DMS79 treated with DMSO at 0.1 percent for 48 hours (cell line): ENCODE measurements at regions not wholly inside any gene's neighbourhood (a gene's known extent, or its start where the extent isn't known, plus 50 kb on each side); places are given as distances from the start of the nearest gene placed in this dataset.

Experiments
- DNase-seq: peaks from one replicate; lab custom pipeline; 2025; lab: John Stamatoyannopoulos, UW

GRCh38 chr1:80994038-80994437 is 806.7 kb upstream of the ADGRL2 start:
- DNase-seq: no peak

- no peak for DNase-seq
These were observed 807.4 kb upstream of the ADGRL2 start for GRCh38 chr1:80993154-80993980.

GRCh38 chr1:80989455-80989854 is 811.3 kb upstream of the ADGRL2 start:
- no peak for DNase-seq

- no peak for DNase-seq
These were observed 811.8 kb upstream of the ADGRL2 start for GRCh38 chr1:80988926-80989325.

DNA sequence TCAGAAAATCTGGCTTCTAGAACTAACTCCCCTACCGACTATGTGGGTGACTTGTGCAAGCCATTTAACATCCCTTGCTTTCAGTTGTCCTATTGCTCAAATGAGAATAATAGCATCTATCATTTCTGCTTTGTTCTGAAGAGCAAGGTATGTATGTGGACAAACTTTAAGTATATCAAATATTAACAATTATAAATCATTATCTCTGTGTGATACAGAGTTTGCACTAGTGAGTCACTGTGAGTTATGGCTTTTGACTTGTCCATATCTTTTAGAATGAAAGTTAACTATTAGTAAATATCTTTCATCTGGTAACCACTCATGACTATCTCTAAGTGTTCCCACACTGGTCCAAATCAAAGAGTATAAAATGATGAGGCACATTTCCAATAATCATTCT is 812.9 kb upstream of the ADGRL2 start:
- no peak for DNase-seq

- no peak for DNase-seq
These were observed 813.6 kb upstream of the ADGRL2 start for GRCh38 chr1:80987106-80987505.

- no peak for DNase-seq
These were observed 817.9 kb upstream of the ADGRL2 start for GRCh38 chr1:80982831-80983230.

DNA sequence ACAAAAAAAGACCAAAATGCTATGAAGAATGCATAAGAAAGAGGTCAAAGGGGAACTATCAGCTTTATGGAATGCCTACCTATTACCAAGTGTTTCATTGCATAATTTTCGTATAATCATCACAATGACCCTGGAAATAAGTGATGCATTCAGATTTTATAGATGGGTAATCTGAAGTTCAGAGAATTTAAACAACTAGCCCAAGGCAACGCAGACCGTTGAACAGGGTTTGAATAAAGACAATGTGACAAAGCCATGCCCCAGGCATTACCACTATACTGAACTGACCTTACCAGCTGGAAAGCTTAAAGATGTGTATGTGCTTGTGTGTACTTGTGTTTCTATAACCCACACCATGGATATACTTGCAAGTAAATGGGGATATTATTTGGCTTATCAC is 827.6 kb upstream of the ADGRL2 start:
- no peak for DNase-seq

GRCh38 chr1:80966266-80966665 is 834.5 kb upstream of the ADGRL2 start:
- no peak for DNase-seq

GRCh38 chr1:80962564-80962963 is 838.2 kb upstream of the ADGRL2 start:
- no peak for DNase-seq

- DNase-seq: no peak
These were observed 839.1 kb upstream of the ADGRL2 start for GRCh38 chr1:80961464-80962190.

- no peak for DNase-seq
These were observed 867.4 kb upstream of the ADGRL2 start for GRCh38 chr1:80933346-80933745.

DNA sequence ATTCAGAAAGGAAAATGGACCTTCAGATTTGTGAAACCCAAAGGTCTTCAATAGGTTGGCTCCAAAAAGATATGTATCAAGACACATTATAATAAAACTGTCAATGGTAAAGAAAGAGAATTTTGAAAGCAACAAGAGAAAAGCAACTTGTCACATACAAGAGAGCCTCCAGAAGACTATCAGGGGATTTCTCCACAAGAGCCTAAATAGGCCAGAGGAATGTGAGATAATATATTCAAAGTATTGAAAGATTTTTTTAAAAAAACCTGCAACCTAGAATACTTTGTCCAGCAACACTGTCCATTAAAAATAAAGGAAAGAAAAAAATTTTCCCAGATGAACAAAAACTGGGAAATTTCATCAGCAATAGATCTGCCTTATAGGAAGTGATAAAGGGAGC is 869.6 kb upstream of the ADGRL2 start:
- DNase-seq: no peak

- DNase-seq: no peak
These were observed 870.7 kb upstream of the ADGRL2 start for GRCh38 chr1:80929868-80930508.

DNA sequence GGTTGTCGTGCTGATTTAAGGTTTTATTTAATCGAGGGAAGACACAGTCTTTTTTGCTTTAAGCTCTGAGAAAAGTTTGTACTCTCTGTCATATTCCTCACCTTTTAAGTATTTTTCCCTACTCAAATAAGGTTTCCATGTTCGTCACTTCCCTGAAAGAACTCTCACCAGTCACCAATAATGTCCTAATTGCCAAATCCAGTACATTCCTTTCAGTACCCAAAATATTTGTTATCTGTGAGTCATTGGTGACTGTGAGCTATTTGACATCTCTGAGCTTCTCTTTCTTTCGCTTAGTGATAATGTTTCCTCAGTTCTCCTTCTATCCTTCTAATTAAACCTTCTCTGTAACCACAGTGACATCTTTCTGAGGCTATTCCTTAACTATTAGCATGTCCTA is 874.2 kb upstream of the ADGRL2 start:
- DNase-seq: no peak

DNA sequence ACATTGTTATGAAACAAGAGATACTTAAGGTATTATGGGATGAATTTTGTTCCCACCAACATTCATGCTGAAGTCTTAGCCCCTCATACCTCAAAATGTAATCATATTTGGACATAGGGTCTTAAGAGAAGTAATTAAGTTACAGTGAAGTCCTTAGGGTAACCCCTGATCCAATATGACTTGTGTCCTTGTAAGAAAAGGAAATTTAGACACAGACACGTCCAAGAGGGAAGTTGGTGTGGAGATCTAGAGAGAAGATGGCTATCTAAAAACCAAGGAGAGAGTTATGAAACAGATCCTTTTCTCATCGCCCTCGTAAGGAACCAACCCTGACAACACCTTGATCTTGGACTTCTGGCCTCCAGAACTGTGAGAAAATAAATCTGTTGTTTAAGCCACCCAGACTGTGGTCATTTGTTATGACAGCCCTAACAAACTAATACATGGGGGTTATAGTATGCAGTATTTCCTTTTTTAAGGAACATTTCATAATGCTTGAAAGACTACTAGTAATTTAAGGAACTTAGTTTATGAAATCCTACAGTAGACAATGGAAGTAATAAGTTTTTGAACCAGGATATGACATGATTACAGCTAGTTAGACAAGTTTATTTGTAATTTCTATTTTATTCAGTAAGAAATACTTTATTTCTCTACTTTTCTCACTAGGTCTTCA is 875.5 kb upstream of the ADGRL2 start:
- no peak for DNase-seq

DNA sequence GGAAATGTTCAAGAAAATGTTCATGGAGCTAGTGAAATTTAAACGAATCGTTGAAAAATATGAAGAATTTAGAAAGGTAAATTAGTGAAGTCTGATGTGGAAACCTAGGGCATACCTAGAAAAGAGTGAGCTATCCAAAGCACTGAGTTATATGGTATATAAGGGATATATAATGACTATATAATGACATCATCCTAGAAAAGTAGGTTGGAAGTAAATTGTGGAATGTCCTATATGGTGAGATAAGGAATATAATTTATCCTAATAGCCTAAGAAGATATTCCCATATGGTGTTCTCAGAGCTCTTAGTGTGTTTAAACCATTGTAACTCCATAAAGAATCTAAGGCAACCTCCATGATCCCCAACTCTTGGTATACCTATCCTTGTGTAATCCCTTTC is 876.4 kb upstream of the ADGRL2 start:
- no peak for DNase-seq

GRCh38 chr1:80922906-80923305 is 877.8 kb upstream of the ADGRL2 start:
- no peak for DNase-seq

DNA sequence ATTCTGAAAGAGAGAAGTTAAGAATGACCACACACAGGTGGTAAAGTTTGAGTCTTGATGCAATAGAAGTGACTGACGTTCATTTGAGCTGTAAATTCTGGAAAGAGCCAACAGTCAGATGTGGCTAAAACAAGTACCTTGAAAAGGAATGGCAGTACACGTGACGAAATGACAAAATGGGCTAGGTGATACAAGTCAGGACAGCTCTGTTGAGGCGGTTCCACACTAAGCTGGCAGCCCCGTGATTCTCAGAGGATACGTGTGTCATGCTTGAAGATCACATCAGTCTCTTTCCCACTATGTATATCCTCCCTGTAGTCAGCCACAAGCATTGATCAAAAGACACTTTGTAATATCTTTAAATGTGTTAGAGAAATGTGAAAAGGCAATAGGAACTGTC is 881.3 kb upstream of the ADGRL2 start:
- DNase-seq: no peak

- no peak for DNase-seq
These were observed 882.4 kb upstream of the ADGRL2 start for GRCh38 chr1:80918380-80918779.

DNA sequence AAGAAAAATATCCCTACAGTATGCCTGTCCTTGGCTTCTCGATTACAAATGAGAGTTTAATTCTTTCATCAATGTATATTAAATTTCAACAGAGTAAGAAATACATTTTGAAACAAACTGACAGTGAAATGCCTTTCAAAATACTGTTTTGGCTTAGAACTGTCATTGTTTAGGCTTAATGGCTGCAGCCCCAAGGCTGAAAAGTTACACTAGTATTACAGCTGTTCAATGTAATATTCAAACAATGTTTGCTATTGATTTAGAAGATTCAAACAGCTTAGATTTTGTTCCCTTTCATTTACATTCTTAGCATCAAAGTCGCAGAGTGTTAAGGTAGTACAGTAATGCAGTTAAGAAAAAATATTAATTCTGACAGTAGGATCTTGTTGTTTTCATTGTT is 882.9 kb upstream of the ADGRL2 start:
- DNase-seq: no peak

- no peak for DNase-seq
These were observed 883.5 kb upstream of the ADGRL2 start for GRCh38 chr1:80917225-80917624.

GRCh38 chr1:80915491-80915890 is 885.2 kb upstream of the ADGRL2 start:
- DNase-seq: no peak
